CD4-positive, alpha-beta T cell (primary cell): ENCODE measurements at regions not wholly inside any gene's neighbourhood (a gene's known extent, or its start where the extent isn't known, plus 50 kb on each side); places are given as distances from the start of the nearest gene placed in this dataset.

ENCODE experiments used
- ATAC-seq: fragments of 200-7000 bp; cut with Tn5 transposase; one replicate; pipeline ENCODE4 v1.10.0; 2022; ENCODE audit warnings: mild to moderate bottlenecking; ENCODE audit not compliant: poor library complexity
- CTCF ChIA-PET: fragments of 350-600 bp; sonication (Branson Sonifier 250); formaldehyde crosslinking; loops from one replicate; lab custom pipeline; 2021; ENCODE audit warnings: antibody characterized with exemption, inconsistent platforms; lab: Charles Lee
- POLR2A ChIA-PET: fragments of 350-600 bp; sonication (Branson Sonifier 250); formaldehyde crosslinking; loops from one replicate; lab custom pipeline; 2021; ENCODE audit warnings: antibody characterized with exemption, inconsistent platforms; lab: Charles Lee
- DNase-seq, 14 experiments: peaks; one replicate each; pipeline ENCODE4 v3.0.0-alpha.2; 2013 to 2020; ENCODE audit warnings: mixed read lengths in 2 of 14
- H3K27ac ChIP-seq, 2 donors: one replicate each; pipeline versions ENCODE4 v1.5.1 to v1.7.0; 2013; ENCODE audit warnings: low read length in 2 of 2, low read depth in 1 of 2, mild to moderate bottlenecking in 1 of 2
- H3K27me3 ChIP-seq, 2 experiments: 1 replicate in 1 of 2; 2 replicates in 1 of 2; pipeline versions ENCODE4 v1.6.1 to v1.7.0; 2013; ENCODE audit warnings: low read length in 2 of 2, control low read depth in 1 of 2, mild to moderate bottlenecking in 1 of 2, moderate library complexity in 1 of 2; ENCODE audit not compliant: insufficient read depth in 2 of 2, control insufficient read depth in 1 of 2
- H3K36me3 ChIP-seq: one replicate; pipeline ENCODE4 v1.6.1; 2013; ENCODE audit warnings: low read length, control low read depth; ENCODE audit not compliant: insufficient read depth
- H3K4me1 ChIP-seq: one replicate; pipeline ENCODE4 v1.6.1; 2013; ENCODE audit warnings: low read length, control low read depth; ENCODE audit not compliant: insufficient read depth
- H3K4me3 ChIP-seq: one replicate; pipeline ENCODE4 v1.5.1; 2013; ENCODE audit warnings: mild to moderate bottlenecking, low read length, moderate library complexity
- H3K9me3 ChIP-seq, 2 experiments: 1 replicate in 1 of 2; 2 replicates in 1 of 2; pipeline versions ENCODE4 v1.6.1 to v1.7.0; 2013; ENCODE audit warnings: low read length in 2 of 2, mild to moderate bottlenecking in 2 of 2, control low read depth in 1 of 2, moderate library complexity in 1 of 2; ENCODE audit not compliant: control insufficient read depth in 1 of 2, insufficient read depth in 1 of 2
- H3K27ac Mint-ChIP-seq: one replicate; pipeline ENCODE4 v1.8.0; 2020; ENCODE audit warnings: mixed read lengths
- H3K27me3 Mint-ChIP-seq: one replicate; pipeline ENCODE4 v1.8.0; 2021; ENCODE audit warnings: mixed read lengths
- H3K36me3 Mint-ChIP-seq: one replicate; pipeline ENCODE4 v1.8.0; 2021; ENCODE audit warnings: low read depth, mixed read lengths
- H3K4me1 Mint-ChIP-seq: one replicate; pipeline ENCODE4 v1.8.0; 2021; ENCODE audit warnings: low read depth, mixed read lengths
- H3K4me3 Mint-ChIP-seq: one replicate; pipeline ENCODE4 v1.8.0; 2020; ENCODE audit warnings: mild to moderate bottlenecking, mixed read lengths
- H3K9me3 Mint-ChIP-seq: one replicate; pipeline ENCODE4 v1.8.0; 2020; ENCODE audit warnings: mixed read lengths
- intact Hi-C, 2 experiments: fragments of 100-400 bp; cut with DNase I in 1 of 2; cut with micrococcal nuclease in 1 of 2; formaldehyde crosslinking; loops; one replicate each; pipeline versions ENCODE4 v1.15.1 to v1.9.0; 2023 to 2025; cut with DNase I, micrococcal nuclease
- TF ChIP-seq, protein P1 (sequence below): fragments of 200-600 bp; IDR thresholded peaks from one replicate; pipeline ENCODE4 v1.8.0; 2022; ENCODE audit warnings: antibody characterized with exemption, mild to moderate bottlenecking

DNA sequence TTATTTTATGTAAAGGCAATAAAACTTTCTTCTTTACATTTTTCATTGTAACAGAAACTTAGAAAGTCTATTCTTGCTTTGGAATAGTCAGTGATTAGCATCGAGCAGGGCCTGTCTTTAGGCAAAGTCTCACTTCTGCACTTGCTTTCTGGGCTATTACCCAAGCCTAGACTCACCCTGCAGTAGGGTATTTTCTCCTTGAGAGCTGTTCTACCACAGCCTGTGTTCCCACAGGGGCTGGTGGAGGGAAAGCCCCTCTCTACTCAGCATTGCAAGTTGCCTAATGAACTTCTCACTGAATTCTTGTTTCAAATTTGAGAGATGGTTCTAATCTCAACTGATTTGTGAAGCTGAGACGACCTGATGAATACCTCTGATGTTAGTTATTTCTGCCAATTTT is 111.7 kb upstream of the KLHL14 start:
- Mint-ChIP-seq H3K27me3 (no peaks in the 10 kb centered on the region), H3K4me3 (no peak overlapping the region), H3K9me3 (peaks cover 2% of the 10 kb centered on the region), H3K36me3 (no peaks in the 10 kb centered on the region), H3K4me1 (no peaks in the 10 kb centered on the region), H3K27ac (no peak overlapping the region)
- no peak for ATAC-seq
- H3K4me3 ChIP-seq = no peak overlapping the region
- H3K4me1 ChIP-seq = no peaks in the 10 kb centered on the region
- DNase-seq = no peak
- TF ChIP-seq, protein P1, sequence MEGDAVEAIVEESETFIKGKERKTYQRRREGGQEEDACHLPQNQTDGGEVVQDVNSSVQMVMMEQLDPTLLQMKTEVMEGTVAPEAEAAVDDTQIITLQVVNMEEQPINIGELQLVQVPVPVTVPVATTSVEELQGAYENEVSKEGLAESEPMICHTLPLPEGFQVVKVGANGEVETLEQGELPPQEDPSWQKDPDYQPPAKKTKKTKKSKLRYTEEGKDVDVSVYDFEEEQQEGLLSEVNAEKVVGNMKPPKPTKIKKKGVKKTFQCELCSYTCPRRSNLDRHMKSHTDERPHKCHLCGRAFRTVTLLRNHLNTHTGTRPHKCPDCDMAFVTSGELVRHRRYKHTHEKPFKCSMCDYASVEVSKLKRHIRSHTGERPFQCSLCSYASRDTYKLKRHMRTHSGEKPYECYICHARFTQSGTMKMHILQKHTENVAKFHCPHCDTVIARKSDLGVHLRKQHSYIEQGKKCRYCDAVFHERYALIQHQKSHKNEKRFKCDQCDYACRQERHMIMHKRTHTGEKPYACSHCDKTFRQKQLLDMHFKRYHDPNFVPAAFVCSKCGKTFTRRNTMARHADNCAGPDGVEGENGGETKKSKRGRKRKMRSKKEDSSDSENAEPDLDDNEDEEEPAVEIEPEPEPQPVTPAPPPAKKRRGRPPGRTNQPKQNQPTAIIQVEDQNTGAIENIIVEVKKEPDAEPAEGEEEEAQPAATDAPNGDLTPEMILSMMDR = no peak
- ChIA-PET POLR2A (no interaction called here), CTCF (no interaction called here)
- no peaks in the 10 kb centered on the region for H3K27me3 ChIP-seq
- intact Hi-C loops = no loop called here
- H3K27ac ChIP-seq = no peak overlapping the region
- no peaks in the 10 kb centered on the region for H3K9me3 ChIP-seq
- no peaks in the 10 kb centered on the region for H3K36me3 ChIP-seq

DNA sequence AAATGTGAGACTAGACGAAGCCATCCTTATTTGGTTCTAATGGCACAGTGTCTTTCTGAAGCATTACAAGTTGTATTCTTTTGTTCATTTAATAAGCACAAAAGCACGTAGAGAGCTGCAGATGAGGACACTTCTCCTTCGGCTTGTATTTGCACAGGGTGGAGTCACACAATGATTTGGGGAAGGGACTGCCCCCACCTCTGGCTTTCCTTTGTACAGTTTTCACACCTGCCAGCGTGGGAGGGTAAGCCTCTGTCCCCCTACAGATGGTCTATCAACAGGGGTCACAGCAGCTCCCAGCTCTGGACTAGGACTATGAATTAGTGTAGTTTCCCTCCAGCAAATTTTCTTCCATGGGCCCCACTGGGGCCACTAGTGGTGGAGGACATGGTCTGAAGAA is 108.2 kb upstream of the KLHL14 start:
- H3K27me3 ChIP-seq = no peaks in the 10 kb centered on the region
- TF ChIP-seq, protein P1 = no peak
- no peaks in the 10 kb centered on the region for H3K9me3 ChIP-seq
- no peak overlapping the region for H3K27ac ChIP-seq
- H3K36me3 Mint-ChIP-seq = no peaks in the 10 kb centered on the region
- no peak for DNase-seq
- ChIA-PET POLR2A (no interaction called here), CTCF (no interaction called here)
- H3K4me3 ChIP-seq = no peak overlapping the region
- H3K27ac Mint-ChIP-seq = no peak overlapping the region
- no peaks in the 10 kb centered on the region for H3K4me1 Mint-ChIP-seq
- H3K4me1 ChIP-seq = no peaks in the 10 kb centered on the region
- no peaks in the 10 kb centered on the region for H3K36me3 ChIP-seq
- H3K9me3 Mint-ChIP-seq = peaks cover 9% of the 10 kb centered on the region
- ATAC-seq = no peak
- intact Hi-C loops = no loop called here
- H3K27me3 Mint-ChIP-seq = no peaks in the 10 kb centered on the region
- no peak overlapping the region for H3K4me3 Mint-ChIP-seq

DNA sequence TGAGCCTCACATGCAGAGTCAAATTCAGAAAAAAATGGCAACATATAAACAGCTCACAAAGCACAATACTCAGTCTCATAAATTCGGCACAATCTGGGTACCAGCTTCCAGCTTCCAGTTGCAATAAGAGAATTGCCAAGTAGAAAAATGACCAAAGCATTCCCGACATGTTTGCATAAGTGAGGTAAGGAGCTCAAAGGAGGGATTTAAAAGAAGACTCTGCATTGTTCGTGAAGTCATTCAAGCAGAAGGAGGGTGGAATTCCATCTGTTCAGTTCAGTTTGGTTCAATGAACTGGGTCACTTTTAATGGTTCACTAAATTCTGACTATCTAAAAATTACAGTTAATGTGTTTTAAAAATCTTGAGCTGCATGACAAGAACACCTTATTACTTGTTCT is 106.7 kb upstream of the KLHL14 start:
- Mint-ChIP-seq H3K4me3 (no peak overlapping the region), H3K36me3 (no peaks in the 10 kb centered on the region), H3K27ac (no peak overlapping the region), H3K27me3 (no peaks in the 10 kb centered on the region), H3K9me3 (peaks cover 10% of the 10 kb centered on the region), H3K4me1 (no peaks in the 10 kb centered on the region)
- Histone ChIP-seq H3K27me3 (no peaks in the 10 kb centered on the region), H3K27ac (no peak overlapping the region), H3K4me3 (no peak overlapping the region), H3K4me1 (no peaks in the 10 kb centered on the region), H3K36me3 (no peaks in the 10 kb centered on the region), H3K9me3 (no peaks in the 10 kb centered on the region)
- DNase-seq = no peak
- ChIA-PET POLR2A (no interaction called here), CTCF (no interaction called here)
- TF ChIP-seq, protein P1 = no peak
- no peak for ATAC-seq
- intact Hi-C loops = no loop called here
